ENCODE measurements at regions not wholly inside any gene's neighbourhood (a gene's known extent, or its start where the extent isn't known, plus 50 kb on each side); places are given as distances from the start of the nearest gene placed in this dataset.
"Not testable (repeated sequence)": the region's sequence is repeated elsewhere in the genome, so short reads cannot be mapped to it uniquely, and the experiment has no call there.

DNA sequence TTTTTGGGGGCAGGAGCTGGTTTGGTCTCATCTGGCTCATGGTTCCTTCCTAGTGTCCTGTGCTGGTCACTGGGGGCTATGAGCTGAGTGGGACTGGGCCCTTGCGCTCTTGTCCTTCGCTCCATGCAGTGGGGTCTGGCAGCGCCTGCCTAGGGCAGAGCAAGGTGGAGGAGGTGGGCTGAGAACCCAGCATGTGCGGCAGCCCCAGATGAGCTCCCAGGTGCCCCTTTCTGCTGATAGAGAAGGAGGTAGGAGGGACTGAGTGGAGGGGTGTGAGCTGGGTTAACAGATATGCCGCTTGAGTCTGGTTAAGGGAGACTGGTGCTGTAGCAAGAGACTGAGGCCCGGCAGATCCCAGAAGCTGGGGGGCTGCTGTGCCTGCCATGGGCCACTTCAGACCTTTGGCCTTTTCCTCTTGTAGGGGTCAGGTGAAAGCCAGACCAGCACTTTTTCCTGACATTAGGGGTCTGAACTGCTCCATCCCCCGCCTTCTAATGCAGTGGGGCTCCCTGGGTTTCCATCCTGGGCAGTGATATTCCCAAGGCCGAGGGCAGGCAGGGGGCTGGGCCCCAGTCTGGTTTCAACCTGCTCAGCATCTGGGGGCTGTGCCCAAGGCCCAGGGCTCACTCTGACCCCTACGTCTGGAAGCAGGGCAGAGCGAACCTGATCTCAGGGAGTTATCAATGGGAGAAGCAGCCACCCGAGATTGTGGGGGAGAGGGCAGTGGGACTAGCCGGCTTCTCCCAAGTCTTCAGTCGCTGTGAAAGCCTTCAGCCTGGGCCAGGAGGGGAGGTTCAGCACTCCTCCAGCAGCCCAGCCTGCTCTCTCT, 62.9 kb upstream of the PRR23C start:
- no peaks in the 10 kb centered on the region for H3K36me3 ChIP-seq
- H3K27ac ChIP-seq, result no peak overlapping the region
- H3K27me3 ChIP-seq, result no peaks in the 10 kb centered on the region
- no peak overlapping the region for H3K4me3 ChIP-seq
- no peaks in the 10 kb centered on the region for H3K4me1 ChIP-seq
- intact Hi-C loops (cut with DNase I), result no loop called here
- TF ChIP-seq, protein P1, sequence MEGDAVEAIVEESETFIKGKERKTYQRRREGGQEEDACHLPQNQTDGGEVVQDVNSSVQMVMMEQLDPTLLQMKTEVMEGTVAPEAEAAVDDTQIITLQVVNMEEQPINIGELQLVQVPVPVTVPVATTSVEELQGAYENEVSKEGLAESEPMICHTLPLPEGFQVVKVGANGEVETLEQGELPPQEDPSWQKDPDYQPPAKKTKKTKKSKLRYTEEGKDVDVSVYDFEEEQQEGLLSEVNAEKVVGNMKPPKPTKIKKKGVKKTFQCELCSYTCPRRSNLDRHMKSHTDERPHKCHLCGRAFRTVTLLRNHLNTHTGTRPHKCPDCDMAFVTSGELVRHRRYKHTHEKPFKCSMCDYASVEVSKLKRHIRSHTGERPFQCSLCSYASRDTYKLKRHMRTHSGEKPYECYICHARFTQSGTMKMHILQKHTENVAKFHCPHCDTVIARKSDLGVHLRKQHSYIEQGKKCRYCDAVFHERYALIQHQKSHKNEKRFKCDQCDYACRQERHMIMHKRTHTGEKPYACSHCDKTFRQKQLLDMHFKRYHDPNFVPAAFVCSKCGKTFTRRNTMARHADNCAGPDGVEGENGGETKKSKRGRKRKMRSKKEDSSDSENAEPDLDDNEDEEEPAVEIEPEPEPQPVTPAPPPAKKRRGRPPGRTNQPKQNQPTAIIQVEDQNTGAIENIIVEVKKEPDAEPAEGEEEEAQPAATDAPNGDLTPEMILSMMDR (IDR thresholded peaks at IDR 0.05), result no peak
- no peaks in the 10 kb centered on the region for H3K9me3 ChIP-seq
- DNase-seq (ENCODE audit: low spot score in 2 of 2), result peak in 1 of 2 donors; percentile 37

DNA sequence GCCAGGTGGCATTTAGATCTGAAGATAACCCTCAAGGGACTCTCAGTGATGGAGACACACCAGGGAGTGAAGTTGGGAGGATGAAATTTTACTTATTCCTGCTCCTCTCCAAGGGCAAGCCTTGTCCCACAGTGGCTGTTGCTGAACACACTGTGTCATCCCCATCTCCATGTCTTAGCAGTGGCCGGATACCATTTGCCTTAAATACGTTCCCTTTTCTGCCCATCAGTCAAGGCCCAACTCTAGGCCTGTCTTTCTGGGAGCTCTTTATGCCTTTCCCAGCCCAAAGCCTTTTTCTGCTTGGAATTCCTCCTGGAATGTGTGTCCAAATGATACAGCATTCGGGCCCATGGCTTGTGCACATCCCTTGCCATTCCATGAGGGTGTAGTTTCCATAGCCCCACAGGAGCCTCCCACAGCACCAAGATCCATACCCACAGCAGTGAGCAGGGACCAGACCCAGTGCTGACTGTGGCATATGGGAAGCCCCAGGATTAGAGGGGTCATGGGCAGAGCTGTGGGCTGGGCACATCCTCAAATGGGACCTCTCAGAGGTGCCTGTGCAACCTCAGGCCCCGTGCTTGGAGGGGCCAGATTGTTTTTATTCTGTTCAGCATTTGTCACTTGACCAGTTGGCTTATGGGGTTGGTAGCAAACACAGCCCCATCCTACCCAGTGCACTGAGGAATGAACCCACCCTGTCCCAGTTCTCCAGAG, 63.7 kb upstream of the PRR23C start:
- H3K9me3 ChIP-seq, result no peaks in the 10 kb centered on the region
- H3K27me3 ChIP-seq, result no peaks in the 10 kb centered on the region
- intact Hi-C loops (cut with DNase I), result no loop called here
- no peak overlapping the region for H3K27ac ChIP-seq
- peak in 1 of 2 donors; percentile 22 for DNase-seq (ENCODE audit: low spot score in 2 of 2)
- H3K4me3 ChIP-seq, result no peak overlapping the region
- TF ChIP-seq, protein P1 (IDR thresholded peaks at IDR 0.05), result no peak
- no peaks in the 10 kb centered on the region for H3K36me3 ChIP-seq
- H3K4me1 ChIP-seq, result no peaks in the 10 kb centered on the region

DNA sequence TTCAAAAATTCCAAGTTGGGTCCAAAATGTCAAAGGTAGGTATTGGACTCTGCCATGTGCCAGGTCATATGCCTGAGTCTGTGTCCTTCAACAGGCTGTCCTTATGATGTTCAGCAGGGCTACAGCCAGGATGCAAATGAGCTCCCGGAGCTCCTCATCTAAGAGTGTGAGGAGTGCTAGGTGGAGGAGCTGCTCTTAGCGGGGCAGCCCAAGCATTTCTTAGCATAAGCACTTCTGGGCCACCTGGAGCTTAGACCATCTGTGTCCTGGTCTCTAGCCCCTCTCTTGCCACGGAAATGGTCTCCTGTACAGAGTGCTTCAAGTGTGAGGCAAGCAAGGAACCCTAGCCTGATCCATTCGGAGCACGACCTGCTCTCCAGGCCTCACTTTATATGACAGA, 64.6 kb upstream of the PRR23C start:
- H3K9me3 ChIP-seq, result no peaks in the 10 kb centered on the region
- DNase-seq (ENCODE audit: low spot score in 2 of 2), result peak in 1 of 2 donors; percentile 41
- H3K36me3 ChIP-seq, result no peaks in the 10 kb centered on the region
- H3K27me3 ChIP-seq, result no peaks in the 10 kb centered on the region
- TF ChIP-seq, protein P1 (IDR thresholded peaks at IDR 0.05), result no peak
- H3K4me3 ChIP-seq, result no peak overlapping the region
- no peak overlapping the region for H3K27ac ChIP-seq
- intact Hi-C loops (cut with DNase I), result no loop called here
- H3K4me1 ChIP-seq, result no peaks in the 10 kb centered on the region

DNA sequence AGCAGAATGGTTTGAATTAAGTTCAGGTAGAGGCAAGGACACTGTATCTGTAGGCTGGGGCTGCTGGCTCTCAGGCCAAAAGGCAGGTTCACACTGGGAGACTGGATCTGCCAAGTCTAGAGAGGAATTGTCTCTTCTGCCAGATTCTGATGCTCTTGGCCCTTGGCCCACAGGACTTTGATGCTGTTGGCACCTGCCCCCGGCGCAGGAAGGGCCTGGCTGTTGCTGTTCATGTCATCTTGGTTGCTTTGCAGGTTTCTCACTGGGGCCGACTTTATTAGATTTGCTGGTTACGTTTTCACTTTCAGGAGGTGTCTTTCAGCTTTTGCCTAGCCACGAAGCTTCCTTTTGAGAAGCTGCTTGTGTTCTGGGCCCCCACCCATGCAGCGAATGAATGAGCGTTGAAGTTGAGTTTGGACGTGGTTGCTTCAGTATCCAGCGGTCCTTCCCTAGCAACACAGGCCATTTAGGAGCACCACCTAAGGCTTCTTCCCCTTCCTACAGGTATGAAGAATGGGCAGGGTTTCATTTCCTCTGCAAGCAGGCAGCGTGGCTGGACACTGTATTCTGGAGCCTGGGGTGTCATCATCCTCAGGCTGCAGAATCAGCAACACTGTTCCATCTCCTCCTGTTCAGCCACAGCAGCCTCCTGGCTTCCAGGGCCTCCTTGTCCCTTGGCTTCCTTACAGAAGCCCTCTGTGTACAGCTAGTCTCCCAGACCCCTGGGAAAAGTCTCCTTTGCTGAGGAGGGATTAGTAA, 65.6 kb upstream of the PRR23C start:
- H3K4me3 ChIP-seq, result no peak overlapping the region

DNA sequence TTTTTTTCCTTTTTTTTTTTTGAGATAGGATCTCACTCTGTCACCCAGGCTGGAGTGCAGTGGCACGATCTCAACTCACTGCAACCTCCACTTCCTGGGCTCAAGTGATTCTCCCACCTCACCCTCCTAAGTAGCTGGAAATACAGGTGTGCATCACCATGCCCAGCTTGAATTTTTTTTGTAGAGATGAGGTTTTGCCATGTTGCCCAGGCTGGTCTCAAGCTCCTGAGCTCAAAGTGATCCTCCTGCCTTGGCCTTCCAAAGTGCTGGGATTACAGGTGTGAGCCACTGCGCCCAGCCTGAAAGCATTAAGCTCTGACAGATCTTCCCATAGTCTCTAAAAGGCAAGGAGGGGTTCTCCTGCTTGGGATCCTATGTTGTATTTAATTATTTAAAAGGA, 66.2 kb upstream of the PRR23C start:
- H3K27ac ChIP-seq; H3K36me3 ChIP-seq; H3K4me3 ChIP-seq; intact Hi-C loops (cut with DNase I); H3K9me3 ChIP-seq; H3K4me1 ChIP-seq; DNase-seq (ENCODE audit: low spot score in 2 of 2); H3K27me3 ChIP-seq: not testable (repeated sequence)

More for the DNA sequence above, 65.6 kb upstream of the PRR23C start:
- intact Hi-C loops (cut with DNase I), result no loop called here
- H3K27ac ChIP-seq, result no peak overlapping the region
- DNase-seq (ENCODE audit: low spot score in 2 of 2), result peak in 1 of 2 donors; percentile 28
- no peaks in the 10 kb centered on the region for H3K27me3 ChIP-seq
- H3K36me3 ChIP-seq, result no peaks in the 10 kb centered on the region
- TF ChIP-seq, protein P1 (IDR thresholded peaks at IDR 0.05), result no peak
- no peaks in the 10 kb centered on the region for H3K9me3 ChIP-seq
- H3K4me1 ChIP-seq, result no peaks in the 10 kb centered on the region

All from ascending aorta (tissue), 2 donors.